Brain microvascular endothelial cell (primary cell): ENCODE measurements at regions not wholly inside any gene's neighbourhood (a gene's known extent, or its start where the extent isn't known, plus 50 kb on each side); places are given as distances from the start of the nearest gene placed in this dataset.

Experiments used
- DNase-seq: peaks from one replicate; pipeline ENCODE4 v3.0.0-alpha.2; 2020
- H3K27ac ChIP-seq: fragments of 250-450 bp; sonication (Bioruptor Pico); 2 replicates; pipeline ENCODE4 v1.5.1; 2020; ENCODE audit warnings: mild to moderate bottlenecking, moderate library complexity
- H3K27me3 ChIP-seq: fragments of 250-450 bp; sonication (Bioruptor Pico); replicated peaks from 2 replicates; pipeline ENCODE4 v1.5.1; 2020; ENCODE audit warnings: mild to moderate bottlenecking
- H3K36me3 ChIP-seq: fragments of 250-450 bp; sonication (Bioruptor Pico); replicated peaks from 2 replicates; pipeline ENCODE4 v1.5.1; 2020; ENCODE audit warnings: mild to moderate bottlenecking
- H3K4me3 ChIP-seq: 2 replicates; pipeline ENCODE4 v1.5.1; 2011; ENCODE audit warnings: low read depth, mild to moderate bottlenecking, control low read depth, low read length, moderate library complexity
- CTCF ChIP-seq: IDR thresholded peaks from 2 replicates; pipeline ENCODE4 v1.5.1; 2011; ENCODE audit warnings: low read depth, mild to moderate bottlenecking, moderate library complexity, low read length, control low read depth, inconsistent platforms; ENCODE audit errors: missing control alignments
- in situ Hi-C: cut with HindIII; loops from 2 replicates; pipeline ENCODE4 v1.10.0; 2017; ENCODE audit warnings: low sequenced_read_pairs, low pct_ligation_motif_present

GRCh38 chr6:105990151-105990550, 96.0 kb upstream of the PRDM1 start:
- Histone ChIP-seq H3K27me3 (peaks cover 12% of the 10 kb centered on the region), H3K4me3 (no peak overlapping the region), H3K27ac (no peak overlapping the region), H3K36me3 (no peaks in the 10 kb centered on the region)
- DNase-seq = no peak
- in situ Hi-C loops = no loop called here
- no peak for TF ChIP-seq CTCF

GRCh38 chr6:105988812-105989577, 97.1 kb upstream of the PRDM1 start:
- peaks cover 12% of the 10 kb centered on the region for H3K27me3 ChIP-seq
- in situ Hi-C loops = no loop called here
- H3K36me3 ChIP-seq = no peaks in the 10 kb centered on the region
- H3K4me3 ChIP-seq = no peak overlapping the region
- DNase-seq = no peak
- H3K27ac ChIP-seq = no peak overlapping the region
- no peak for TF ChIP-seq CTCF

GRCh38 chr6:105988321-105988720, 97.8 kb upstream of the PRDM1 start:
- in situ Hi-C loops = no loop called here
- Histone ChIP-seq H3K4me3 (no peak overlapping the region), H3K27ac (no peak overlapping the region), H3K36me3 (no peaks in the 10 kb centered on the region), H3K27me3 (peaks cover 12% of the 10 kb centered on the region)
- TF ChIP-seq CTCF = no peak
- no peak for DNase-seq

GRCh38 chr6:105987516-105987915, 98.6 kb upstream of the PRDM1 start:
- H3K27ac ChIP-seq = no peak overlapping the region
- no peak for DNase-seq
- TF ChIP-seq CTCF = no peak
- H3K4me3 ChIP-seq = no peak overlapping the region
- in situ Hi-C loops = no loop called here
- peaks cover 12% of the 10 kb centered on the region for H3K27me3 ChIP-seq
- no peaks in the 10 kb centered on the region for H3K36me3 ChIP-seq

- TF ChIP-seq CTCF = no peak
These were observed 99.1 kb upstream of the PRDM1 start for GRCh38 chr6:105986998-105987397.

More at GRCh38 chr6:105986998-105987397, 99.1 kb upstream of the PRDM1 start:
- no peaks in the 10 kb centered on the region for H3K36me3 ChIP-seq
- H3K4me3 ChIP-seq = no peak overlapping the region
- in situ Hi-C loops = no loop called here
- DNase-seq = no peak
- peaks cover 13% of the 10 kb centered on the region for H3K27me3 ChIP-seq
- H3K27ac ChIP-seq = no peak overlapping the region
